NCI-H1694 (cell line): ENCODE measurements at regions not wholly inside any gene's neighbourhood (a gene's known extent, or its start where the extent isn't known, plus 50 kb on each side); places are given as distances from the start of the nearest gene placed in this dataset.
"Not testable (repeated sequence)": the region's sequence is repeated elsewhere in the genome, so short reads cannot be mapped to it uniquely, and the experiment has no call there.

ENCODE experiments used
- DNase-seq: peaks from one replicate; lab custom pipeline; 2025; lab: John Stamatoyannopoulos, UW

DNA sequence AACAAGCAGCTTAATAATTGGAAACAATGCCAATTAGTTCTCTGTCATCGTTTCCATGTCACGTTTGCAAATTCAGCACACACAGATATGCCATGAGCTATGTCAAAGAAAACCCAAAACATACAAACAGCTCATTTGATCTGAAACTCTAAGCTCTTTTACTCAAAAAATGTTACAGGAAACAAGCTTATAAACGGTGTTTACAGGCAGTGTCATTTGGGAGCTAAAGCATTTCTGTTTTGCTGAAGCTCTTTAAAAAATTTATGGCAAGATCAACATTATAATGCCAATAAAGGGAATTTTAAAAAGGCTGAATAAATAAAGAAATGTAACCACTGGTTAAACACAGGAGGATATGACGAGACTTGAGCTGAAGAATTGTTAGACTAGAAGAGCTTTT lies 94.0 kb upstream of the HS3ST2 start:
- no peak for DNase-seq

DNA sequence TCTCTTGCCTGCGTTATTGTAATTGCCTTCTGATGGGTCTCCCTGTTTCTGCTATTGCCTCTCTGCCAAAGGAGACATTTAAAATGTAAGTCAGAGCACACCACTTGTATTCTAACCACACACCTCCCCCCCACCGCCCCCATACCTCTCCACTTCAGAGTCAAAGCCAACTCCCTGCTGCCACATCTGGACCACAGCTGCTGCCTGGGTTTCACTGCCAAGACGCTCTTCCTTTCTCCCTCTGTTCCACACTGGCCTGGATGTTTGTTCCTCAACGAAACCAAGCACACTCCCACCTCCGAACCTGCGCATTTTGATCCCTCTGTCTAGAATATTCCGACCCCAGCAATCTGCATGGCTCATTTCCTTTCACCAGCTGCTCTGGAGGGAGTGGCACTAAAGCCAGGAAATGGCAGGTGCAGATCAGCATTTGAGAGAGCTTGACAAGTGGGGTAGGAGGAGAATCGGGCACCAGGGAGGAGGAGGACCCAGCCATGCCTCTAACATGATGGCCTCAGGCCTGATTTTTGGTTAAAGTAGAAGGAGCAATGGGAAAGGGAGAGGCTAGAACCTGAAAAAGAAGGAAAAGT lies 92.4 kb upstream of the HS3ST2 start:
- no peak for DNase-seq

DNA sequence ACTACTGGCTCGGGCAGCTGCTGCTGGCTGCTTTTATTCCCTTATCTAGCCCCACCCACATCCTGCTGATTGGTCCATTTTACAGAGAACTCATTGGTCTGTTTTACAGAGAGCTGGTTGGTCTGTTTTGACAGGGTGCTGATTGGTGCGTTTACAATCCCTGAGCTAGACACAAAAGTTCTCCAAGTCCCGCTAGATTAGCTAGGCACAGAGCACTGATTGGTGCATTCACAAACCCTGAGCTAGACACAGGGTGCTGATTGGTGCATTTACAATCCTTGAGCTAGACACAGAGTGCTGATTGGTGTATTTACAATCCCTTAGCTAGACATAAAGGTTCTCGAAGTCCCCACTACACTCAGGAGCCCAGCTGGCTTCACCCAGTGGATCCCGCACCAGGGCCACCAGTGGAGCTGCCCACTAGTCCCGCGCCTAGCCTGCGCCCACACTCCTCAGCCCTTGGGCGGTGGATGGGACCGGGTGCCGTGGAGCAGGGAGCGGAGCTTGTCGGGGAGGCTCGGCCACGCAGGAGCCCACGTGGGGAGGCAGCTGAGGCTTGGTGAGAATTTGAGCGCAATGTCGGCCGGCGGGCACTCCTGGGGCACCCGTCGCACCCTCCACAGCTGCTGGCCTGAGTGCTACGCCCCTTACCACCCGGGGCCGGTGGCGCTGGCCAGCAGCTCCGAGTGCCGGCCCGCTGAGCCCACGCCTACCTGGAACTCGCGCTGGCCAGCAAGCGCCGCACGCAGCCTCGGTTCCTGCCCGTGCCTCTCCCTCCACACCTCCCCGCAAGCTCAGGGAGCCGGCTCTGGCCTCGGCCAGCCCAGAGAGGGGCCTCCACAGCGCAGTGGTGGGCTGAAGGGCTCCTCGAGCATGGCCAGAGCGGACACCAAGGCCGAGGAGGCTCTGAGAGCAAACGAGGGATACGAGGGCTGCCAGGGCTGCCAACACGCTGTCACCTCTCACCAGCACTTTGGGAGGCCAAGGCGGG lies 91.1 kb upstream of the HS3ST2 start:
- not testable (repeated sequence) for DNase-seq

DNA sequence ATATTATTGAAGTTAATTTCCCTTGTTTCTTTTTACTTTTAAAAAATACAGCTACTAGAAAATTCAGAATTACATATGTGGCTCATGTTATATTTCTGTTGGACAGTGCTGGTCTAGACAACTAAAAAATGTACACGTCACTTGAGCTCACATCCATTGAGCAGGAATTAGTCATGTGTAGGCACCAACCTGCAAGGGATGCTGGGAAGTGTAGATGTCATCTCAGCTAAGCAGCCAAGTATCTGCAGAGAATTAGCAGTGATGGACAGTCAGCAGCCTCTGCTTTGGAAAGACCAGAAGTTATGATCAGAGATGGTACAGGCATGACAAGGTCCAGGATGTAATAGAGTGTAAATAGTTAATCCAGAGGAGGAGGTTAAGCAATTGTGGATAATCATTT lies 87.1 kb upstream of the HS3ST2 start:
- no peak for DNase-seq

DNA sequence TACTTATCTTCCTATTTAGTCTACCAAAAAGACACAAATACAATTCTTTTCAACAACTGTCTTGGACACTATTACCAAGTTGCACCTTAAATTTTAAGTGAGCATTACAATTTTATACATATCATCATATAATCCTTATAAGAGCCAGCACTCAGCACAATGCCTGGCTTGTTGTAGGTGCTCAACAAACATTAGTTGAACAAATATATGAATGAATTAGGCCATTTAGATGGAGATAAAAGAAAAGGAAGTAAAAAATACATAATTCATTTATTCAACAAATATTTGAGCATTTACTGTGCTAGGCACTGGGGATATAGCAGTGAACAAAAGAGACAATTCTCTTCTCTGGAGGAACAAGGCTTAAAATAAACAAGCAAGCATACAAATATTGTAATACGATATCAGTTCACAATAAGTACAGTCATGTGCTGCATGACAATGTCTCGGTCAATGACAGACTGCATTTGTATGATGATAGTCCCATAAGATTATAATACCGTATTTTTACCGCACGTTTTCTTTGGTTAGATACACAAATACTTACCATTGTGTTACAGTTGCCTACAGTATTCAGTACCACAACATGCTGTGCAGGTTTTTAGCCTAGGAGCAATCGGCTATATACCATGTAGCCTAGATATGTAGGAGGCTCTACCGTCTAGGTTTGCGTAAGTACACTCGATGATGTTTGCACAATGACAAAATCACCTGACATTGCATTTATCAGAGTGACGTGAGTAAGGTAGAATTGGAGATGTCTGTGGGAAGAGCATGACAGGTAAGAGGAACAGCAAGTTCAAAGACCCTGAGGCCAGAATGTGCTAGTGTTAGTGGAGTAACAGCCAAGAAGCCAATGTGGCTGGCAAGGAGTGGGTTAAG lies 86.4 kb upstream of the HS3ST2 start:
- no peak for DNase-seq

DNA sequence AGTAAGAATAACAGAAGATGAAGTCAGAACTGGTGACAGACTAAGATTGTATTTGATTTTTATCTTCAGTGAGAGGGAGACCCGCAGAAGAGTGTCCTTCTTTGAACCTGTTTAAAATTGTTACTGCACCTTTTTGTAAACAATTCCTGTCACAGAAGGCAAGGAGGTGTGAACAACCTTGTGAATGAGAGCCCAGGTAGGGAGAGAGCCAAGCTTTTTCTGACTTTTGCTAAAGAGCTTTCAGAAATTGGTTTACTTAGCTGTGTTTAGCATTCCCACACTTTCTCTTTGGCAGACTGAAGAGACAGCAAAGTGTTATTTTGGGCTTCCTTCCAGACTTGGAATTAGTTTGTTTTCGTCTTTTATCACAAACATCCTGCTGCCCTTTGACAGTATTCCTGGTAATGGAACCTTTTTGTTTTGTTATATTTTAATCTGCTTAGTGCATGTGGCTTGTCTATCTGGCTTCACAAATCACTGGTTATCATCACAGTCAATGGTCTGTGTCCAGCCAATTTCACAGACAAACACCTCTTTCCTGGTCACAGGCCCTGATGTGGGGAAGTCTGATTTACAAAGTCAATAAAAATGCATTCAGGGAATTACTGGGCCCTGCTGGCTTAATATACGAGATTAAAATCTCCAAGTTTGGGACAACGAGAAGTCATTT lies 85.7 kb upstream of the HS3ST2 start:
- no peak for DNase-seq

DNA sequence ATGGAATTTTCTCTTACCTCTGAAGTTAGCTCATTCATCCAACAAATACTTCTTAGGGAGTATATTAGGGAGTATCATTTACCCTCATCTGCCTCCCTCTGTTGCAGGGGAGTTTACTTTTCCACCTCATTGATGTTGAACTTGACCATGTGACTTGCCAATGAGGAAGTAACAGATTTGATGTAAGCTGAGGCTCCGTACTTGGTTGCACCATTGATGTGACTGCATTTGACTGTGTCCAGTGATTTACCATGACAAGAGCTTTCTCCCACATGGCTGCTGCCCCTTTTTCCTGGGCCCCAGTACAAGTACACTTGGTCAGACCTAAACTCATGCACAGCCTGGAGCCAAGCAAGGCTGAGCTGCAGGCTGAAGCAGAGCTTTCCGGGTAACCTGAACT lies 81.6 kb upstream of the HS3ST2 start:
- no peak for DNase-seq

DNA sequence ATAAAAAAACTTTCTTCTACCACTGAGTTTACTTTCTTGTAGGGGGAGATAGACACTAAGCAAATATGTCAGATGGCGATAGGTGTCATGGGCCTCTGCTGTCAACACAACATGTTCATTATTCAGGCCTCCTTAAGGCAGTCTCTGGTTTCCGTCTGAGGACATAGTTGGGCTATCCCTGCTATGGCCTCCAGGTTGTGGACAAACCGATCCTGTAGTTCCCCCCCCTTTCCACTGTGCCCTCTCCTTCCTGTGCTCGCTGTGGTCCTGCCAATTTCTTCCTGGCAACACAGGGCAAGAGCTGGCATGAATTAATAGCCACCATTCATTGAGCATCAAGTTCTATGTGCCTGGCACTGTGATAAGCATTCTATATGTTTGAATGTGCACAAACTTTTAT lies 81.0 kb upstream of the HS3ST2 start:
- no peak for DNase-seq

DNA sequence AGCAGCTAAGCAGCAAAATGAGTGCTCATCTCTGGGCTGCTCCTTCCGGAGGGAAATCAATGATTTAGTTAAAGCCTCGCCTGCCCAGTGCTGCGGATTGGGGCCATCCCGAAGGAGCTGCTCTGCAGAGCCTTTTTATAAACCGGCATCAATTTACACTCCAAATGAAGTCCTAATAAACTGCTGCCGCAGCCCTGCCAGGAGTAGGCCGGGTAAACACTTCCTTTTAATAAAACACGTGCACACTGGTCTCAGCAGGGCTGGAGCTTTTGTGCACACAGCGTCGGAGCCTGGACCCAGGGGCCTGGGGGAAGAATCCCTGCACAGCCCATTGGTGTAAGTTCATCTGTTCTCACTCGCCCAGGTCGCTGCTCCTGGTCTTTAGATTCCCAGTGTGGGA lies 79.6 kb upstream of the HS3ST2 start:
- no peak for DNase-seq

DNA sequence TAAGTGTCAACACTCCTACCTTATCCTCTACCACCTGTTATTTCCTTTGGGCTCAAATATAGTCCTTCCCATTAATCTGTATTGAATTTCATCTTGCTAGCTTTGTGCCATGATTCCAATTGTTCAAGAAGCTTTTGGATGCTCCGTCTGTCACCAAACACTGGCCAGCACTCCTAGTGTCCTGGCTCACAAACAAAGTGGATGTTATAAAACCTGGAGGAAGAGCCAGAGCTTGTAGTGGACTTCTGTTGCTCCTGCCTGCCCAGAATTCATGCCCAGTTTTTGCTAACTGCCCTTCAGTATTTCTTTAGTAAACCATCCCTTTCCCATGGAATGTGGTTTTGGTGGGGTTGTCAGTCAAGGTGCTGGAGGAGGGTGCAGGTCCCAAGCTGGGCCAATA lies 77.2 kb upstream of the HS3ST2 start:
- no peak for DNase-seq

DNA sequence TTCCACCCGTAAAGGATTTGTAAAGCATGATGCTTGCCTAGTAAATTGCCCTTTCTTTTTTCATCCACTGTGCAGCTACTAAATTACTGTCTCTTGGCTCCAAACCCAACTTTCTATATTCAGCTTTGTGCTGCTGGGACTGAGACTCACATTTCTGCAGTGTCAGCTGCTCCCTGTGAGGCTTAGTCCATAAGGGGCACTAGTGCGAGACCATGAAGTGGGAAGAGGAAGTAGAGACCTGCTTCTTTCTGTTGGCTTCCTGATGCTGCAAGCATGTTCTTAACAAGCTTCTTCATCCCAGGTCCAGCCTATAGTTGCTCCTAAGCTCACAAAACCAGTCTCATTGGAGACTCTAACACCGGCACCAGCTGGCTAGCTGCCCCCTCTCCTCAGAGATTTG lies 74.9 kb upstream of the HS3ST2 start:
- no peak for DNase-seq

DNA sequence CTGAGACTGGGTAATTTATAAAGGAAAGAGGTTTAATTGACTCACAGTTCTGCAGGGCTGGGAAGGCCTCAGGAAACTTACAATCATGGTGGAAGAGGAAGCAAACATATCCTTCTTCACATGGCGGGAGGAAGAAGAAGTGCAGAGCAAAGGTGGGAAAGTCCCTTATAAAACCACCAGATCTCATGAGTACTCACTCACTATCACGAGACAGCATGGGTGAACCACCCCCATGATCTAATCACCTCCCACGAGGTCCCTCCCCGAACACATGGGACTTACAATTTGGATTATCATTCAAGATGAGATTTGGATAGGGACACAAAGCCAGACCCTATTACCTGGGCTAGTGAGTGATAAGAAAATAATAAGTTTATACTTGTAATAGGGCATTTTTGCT lies 70.6 kb upstream of the HS3ST2 start:
- no peak for DNase-seq

DNA sequence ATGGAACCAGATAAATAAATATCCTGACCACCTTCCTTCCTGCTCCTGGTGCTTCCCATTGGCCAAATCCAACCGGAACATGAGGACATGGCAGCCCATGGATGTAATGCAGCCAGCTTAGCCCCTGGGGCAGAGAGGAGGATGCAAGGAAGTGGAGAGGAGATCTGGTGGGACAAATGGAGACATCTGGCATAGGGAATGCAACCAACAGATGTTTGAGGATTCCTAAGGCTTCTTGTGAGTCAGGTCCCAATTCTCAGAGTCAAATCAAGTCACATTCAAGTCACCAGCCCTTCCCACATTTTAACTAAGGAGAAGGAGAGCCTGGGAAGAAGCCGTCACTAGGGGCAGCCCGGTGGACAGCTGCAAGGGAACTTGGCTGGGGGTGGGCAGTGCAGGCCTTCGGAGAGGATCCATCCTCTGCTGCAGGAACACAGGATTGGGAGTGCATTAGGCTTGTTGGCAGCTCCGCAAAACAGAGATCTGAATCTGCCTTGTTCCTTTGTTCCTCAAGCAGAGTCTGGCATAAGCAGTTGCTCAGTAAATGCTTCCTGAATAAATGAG lies 62.8 kb upstream of the HS3ST2 start:
- no peak for DNase-seq

DNA sequence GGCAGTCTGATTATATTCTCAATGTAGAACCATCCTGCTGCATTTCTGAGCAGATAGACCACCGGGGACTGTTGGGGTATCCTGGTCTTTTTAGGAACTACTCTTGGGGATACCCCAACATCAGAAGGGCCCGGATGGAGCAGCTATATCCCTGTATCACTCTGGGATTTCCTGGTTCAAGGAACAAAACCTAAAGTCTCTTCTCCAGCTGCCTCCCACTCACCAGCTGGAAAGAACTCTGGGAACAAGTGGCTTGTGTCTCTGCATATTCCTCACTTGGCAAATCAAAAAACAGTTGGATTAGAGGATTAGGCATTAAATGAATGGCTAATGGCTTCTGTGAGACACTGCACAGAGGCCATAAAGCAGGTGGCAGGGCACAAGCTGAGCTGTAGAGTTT lies 62.3 kb upstream of the HS3ST2 start:
- DNase-seq = no peak

DNA sequence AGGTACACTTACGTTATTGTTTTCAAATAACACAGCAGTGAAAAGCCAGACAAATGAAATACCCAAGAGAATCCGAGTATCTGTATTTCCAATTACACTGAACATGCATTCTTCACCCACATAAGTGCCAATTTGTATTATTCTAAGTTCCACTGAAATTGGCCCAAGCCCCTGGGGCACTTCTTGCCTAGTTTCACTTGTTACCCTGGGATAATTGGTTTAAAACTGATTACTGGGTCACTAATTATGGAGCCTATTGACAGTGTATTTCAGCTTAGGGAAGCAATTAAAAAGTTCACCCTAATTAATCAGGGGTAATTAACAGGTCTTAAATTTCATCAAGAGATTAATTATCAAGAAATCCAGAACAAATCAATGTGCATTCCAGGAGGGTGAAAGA lies 60.5 kb upstream of the HS3ST2 start:
- no peak for DNase-seq

DNA sequence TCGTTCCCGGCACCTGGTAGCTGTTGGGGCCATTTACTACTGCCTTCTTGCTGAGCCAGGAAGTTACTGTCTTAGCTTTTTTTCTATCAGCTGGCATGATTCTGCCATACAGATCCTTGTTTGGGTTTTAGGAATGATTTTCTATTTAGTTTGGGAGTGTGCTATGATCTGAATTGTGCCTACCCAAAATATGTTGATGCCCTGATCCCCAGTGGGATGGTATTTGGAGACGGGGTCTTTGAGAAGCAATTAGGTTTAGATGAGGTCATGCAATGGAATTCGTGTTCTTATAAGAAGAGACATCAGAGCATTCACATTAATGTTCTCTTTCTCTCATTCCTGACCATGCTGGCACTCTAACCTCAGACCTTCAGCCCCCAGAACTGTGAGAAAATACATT lies 59.4 kb upstream of the HS3ST2 start:
- no peak for DNase-seq

DNA sequence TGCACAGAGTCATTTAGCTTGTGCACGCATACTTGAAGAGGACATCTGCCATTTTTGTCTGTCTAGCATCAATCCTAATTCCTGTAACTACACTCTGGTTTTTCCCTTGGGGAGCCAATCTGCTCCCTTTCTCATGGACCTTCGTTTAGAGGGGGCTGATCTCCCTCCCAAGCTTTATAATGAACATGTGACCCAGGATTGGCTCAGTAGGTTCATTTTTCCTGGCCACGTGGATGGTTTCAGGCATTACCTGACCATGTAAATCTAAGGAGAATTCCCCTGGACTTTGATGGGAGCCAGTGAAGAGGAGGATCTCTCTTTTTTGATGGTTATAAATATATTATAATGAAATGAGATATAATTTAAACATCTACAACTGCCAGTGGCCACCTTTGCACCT lies 56.8 kb upstream of the HS3ST2 start:
- DNase-seq = no peak

DNA sequence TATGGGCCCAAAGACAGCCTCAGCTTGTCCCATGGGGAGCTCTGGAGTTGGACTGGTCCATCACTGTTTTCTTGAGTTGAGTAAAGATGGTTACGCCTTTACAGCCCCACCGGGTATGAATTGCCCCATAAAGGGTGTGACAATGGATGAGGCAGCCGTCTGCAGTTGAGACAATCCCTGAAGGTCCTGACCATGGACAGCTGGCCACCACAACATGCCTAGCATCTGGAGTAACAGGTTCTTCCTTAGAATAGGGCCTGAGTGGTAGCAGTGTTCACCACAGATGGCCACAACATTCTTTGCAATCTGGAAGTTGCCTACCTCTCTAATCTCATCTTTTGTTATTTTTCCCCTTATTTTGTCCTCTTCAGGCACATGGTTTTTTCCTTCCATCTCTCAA lies 51.5 kb upstream of the HS3ST2 start:
- no peak for DNase-seq

DNA sequence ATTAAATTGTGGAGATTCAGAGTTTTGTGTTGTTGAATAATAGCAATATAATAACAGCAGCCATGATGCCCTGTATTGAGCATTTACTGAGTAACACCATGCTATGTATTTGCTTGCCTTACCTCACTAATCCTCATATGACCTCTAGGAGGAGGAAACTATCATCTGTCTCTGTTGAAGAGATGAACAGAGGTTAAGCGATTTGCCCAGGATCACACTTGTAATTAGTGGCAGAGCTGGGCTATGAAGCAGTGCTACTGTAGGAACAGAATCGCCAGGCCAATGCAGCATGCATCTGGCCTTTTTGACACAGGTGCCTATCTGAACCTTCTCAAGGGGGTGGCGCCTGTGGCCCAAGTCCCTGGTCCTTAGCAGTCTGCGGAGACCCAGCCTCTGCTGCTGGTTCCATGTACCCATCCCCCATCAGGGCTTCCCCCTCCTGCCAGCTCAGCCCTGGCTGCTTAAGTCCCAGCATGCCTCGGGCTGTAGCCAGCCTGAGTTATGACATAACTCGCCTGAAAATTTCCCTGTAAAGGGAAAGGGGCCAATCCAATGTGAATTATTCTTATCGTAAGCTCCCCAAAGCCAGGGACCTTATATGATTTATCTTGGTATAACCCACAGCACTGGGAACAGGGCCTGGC lies 50.4 kb upstream of the HS3ST2 start:
- DNase-seq = no peak
